HCT116 (cell line): ENCODE measurements at regions not wholly inside any gene's neighbourhood (a gene's known extent, or its start where the extent isn't known, plus 50 kb on each side); places are given as distances from the start of the nearest gene placed in this dataset.

ENCODE experiments used
- ATAC-seq: fragments of 200-7000 bp; cut with Tn5 transposase; 2 replicates; pipeline ENCODE4 v1.9.1; 2020; ENCODE audit warnings: mild to moderate bottlenecking, moderate library complexity
- BruUV-seq: library from RNA; stranded (reverse); fragments of 400-500 nt; replicated peaks from 2 replicates; lab custom pipeline; 2021; lab: Mats Ljungman, UMichigan
- CTCF ChIA-PET: fragments of 300-600 bp; sonication (Branson Sonifier 250); formaldehyde crosslinking; loops from one replicate; lab custom pipeline; 2021; ENCODE audit warnings: antibody characterized with exemption; lab: Charles Lee
- POLR2A ChIA-PET: fragments of 300-600, 350-600 bp; sonication (Branson Sonifier 250); formaldehyde crosslinking; loops from one replicate; lab custom pipeline; 2021; ENCODE audit warnings: antibody characterized with exemption; lab: Charles Lee
- RAD21 ChIA-PET, 2 experiments: fragments of 300-600 bp; sonication (Branson Sonifier 250); formaldehyde crosslinking; loops; one replicate each; lab custom pipeline; 2023; ENCODE audit warnings: low total read pairs in 2 of 2; ENCODE audit not compliant: uncharacterized antibody in 2 of 2, unreplicated experiment in 2 of 2, low non-redundant PET in 1 of 2; lab: Charles Lee
- DNase-seq: peaks from one replicate; pipeline ENCODE4 v3.0.0-alpha.2; 2010; ENCODE audit warnings: low read depth, low spot score
- H2AFZ ChIP-seq: fragments of 200-600 bp; shearing (Covaris generic), sonication (generic); 2 replicates; pipeline ENCODE4 v1.6.1; 2017; ENCODE audit warnings: low read depth, mixed run types, mixed read lengths, antibody characterized with exemption, low read length; ENCODE audit not compliant: poor library complexity, severe bottlenecking
- H3K27ac ChIP-seq: 2 replicates; pipeline ENCODE4 v1.5.1; 2012; ENCODE audit warnings: low read depth, low read length
- H3K27me3 ChIP-seq: fragments of 200-600 bp; sonication (generic); 2 replicates; pipeline ENCODE4 v1.6.1; 2016; ENCODE audit warnings: mixed run types, low read length, mixed read lengths; ENCODE audit not compliant: insufficient read depth
- H3K36me3 ChIP-seq, 2 experiments: fragments of 200-500 bp in 1 of 2; fragments of 200-600 bp in 1 of 2; sonication (Bioruptor generic) in 1 of 2; sonication (generic) in 1 of 2; 2 replicates each; pipeline versions ENCODE4 v1.5.1 to v1.6.1; 2014 to 2016; ENCODE audit warnings: low read length in 2 of 2, inconsistent platforms in 1 of 2, mixed read lengths in 1 of 2, mixed run types in 1 of 2; ENCODE audit not compliant: insufficient read depth in 2 of 2, control insufficient read depth in 1 of 2
- H3K4me1 ChIP-seq, 2 experiments: fragments of 200-600 bp in 1 of 2; sonication (generic) in 1 of 2; 2 replicates each; pipeline versions ENCODE4 v1.5.1 to v1.6.1; 2012 to 2017; ENCODE audit warnings: low read length in 2 of 2, inconsistent platforms in 1 of 2, mild to moderate bottlenecking in 1 of 2, mixed read lengths in 1 of 2, mixed run types in 1 of 2, moderate library complexity in 1 of 2; ENCODE audit not compliant: insufficient read depth in 2 of 2, control insufficient read depth in 1 of 2
- H3K4me2 ChIP-seq: fragments of 200-600 bp; sonication (generic); 2 replicates; pipeline ENCODE4 v1.6.1; 2017; ENCODE audit warnings: mixed run types, low read length, mixed read lengths
- H3K4me3 ChIP-seq, 2 experiments: fragments of 200-600 bp in 1 of 2; sonication (generic) in 1 of 2; replicated peaks in 1 of 2; 2 replicates each; pipeline ENCODE4 v1.5.1; 2011 to 2016; ENCODE audit warnings: low read length in 2 of 2, control low read depth in 1 of 2, low read depth in 1 of 2, mild to moderate bottlenecking in 1 of 2, mixed read lengths in 1 of 2, mixed run types in 1 of 2
- H3K79me2 ChIP-seq: fragments of 200-600 bp; sonication (generic); 2 replicates; pipeline ENCODE4 v1.6.1; 2017; ENCODE audit warnings: mild to moderate bottlenecking, mixed run types, low read length, moderate library complexity, mixed read lengths; ENCODE audit not compliant: insufficient read depth
- H3K9ac ChIP-seq: fragments of 200-600 bp; sonication (generic); 2 replicates; pipeline ENCODE4 v1.6.1; 2016; ENCODE audit warnings: low read length, mixed read lengths
- H3K9me2 ChIP-seq: fragments of 200-600 bp; sonication (generic), shearing (Covaris generic); 2 replicates; pipeline ENCODE4 v1.6.1; 2017; ENCODE audit warnings: mixed run types, mild to moderate bottlenecking, moderate library complexity; ENCODE audit not compliant: insufficient read depth
- H3K9me3 ChIP-seq, 2 experiments: fragments of 200-500 bp in 1 of 2; fragments of 200-600 bp in 1 of 2; sonication (Bioruptor generic) in 1 of 2; sonication (generic) in 1 of 2; 2 replicates each; pipeline ENCODE4 v1.6.1; 2014 to 2017; ENCODE audit warnings: low read length in 2 of 2, mixed read lengths in 2 of 2, inconsistent platforms in 1 of 2, low read depth in 1 of 2, mild to moderate bottlenecking in 1 of 2, mixed run types in 1 of 2, moderate library complexity in 1 of 2; ENCODE audit not compliant: control insufficient read depth in 1 of 2, insufficient read depth in 1 of 2
- H4K20me1 ChIP-seq: fragments of 200-600 bp; sonication (generic), shearing (Covaris generic); 2 replicates; pipeline ENCODE4 v1.6.1; 2017; ENCODE audit warnings: mixed run types, mild to moderate bottlenecking, moderate library complexity; ENCODE audit not compliant: insufficient read depth
- ELF1 ChIP-seq: IDR thresholded peaks from 2 replicates; pipeline ENCODE4 v1.6.1; 2012; ENCODE audit warnings: low read depth, borderline replicate concordance
- JUND ChIP-seq: IDR thresholded peaks from 2 replicates; pipeline ENCODE4 v1.6.1; 2012
- intact Hi-C: fragments of 100-400 bp; cut with micrococcal nuclease; formaldehyde crosslinking; loops from 2 replicates; pipeline ENCODE4 v1.10.0; 2022
- TF ChIP-seq, protein P1 (sequence below): IDR thresholded peaks from 2 replicates; pipeline ENCODE4 v1.6.1; 2012
- TF ChIP-seq, protein P2 (sequence below): IDR thresholded peaks from 2 replicates; pipeline ENCODE4 v1.6.1; 2012; ENCODE audit warnings: low read depth

DNA sequence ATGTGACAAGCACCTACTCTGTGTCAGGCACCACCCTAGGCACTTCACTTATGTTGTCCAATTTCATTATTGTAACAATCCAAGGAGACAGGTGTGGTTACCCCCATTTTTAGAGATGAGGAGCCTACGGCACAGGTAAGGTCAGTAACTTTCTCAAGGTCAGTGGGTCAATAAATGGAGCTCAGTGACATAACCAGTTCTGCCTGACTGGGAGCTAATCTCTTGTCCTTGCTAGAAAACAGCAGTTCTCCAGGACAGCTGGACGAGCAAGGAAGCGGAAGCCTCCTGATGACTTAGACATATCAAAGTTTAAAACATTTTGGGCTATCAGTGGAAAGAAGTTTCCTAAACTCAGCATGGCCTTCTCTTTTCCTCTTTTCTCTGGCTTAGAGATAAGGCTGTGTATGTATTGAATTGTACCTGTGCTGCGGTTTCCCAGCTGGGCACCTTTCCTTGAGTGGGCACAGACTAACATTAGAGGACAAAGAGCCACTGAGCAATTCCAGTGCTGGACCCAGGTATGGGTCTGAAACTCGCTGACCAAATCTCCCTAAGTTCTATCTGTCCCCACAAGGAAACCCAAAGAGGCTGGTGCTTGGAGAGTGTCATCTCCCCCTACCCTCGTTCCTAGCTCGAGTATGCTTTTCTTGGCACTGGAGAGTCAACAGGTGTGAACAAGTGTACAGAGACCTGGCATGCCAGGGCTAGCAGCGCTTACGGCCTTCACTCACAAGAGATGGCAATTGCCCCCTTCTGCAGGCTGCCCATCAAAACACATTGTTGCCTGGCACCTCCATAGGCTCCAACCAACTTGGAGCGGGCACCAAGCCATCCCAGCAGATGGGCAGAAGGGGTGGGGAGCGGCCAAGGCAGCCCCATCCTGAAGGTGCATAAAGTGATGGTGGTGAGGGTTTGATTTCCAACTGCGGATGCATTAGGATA is 456.1 kb upstream of the PROX1 start:
- ChIA-PET POLR2A (no interaction called here), RAD21 (no interaction called here), CTCF (no interaction called here)
- no peaks in the 10 kb centered on the region for H3K9me3 ChIP-seq
- H3K36me3 ChIP-seq = no peaks in the 10 kb centered on the region
- DNase-seq (no peak), ATAC-seq (no peak)
- no peak overlapping the region for H3K27ac ChIP-seq
- no peak overlapping the region for H2AFZ ChIP-seq
- H4K20me1 ChIP-seq = no peaks in the 10 kb centered on the region
- no peaks in the 10 kb centered on the region for H3K79me2 ChIP-seq
- TF ChIP-seq, protein P1, sequence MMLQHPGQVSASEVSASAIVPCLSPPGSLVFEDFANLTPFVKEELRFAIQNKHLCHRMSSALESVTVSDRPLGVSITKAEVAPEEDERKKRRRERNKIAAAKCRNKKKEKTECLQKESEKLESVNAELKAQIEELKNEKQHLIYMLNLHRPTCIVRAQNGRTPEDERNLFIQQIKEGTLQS = no peak
- no peak for TF ChIP-seq ELF1
- TF ChIP-seq JUND = no peak
- TF ChIP-seq, protein P2, sequence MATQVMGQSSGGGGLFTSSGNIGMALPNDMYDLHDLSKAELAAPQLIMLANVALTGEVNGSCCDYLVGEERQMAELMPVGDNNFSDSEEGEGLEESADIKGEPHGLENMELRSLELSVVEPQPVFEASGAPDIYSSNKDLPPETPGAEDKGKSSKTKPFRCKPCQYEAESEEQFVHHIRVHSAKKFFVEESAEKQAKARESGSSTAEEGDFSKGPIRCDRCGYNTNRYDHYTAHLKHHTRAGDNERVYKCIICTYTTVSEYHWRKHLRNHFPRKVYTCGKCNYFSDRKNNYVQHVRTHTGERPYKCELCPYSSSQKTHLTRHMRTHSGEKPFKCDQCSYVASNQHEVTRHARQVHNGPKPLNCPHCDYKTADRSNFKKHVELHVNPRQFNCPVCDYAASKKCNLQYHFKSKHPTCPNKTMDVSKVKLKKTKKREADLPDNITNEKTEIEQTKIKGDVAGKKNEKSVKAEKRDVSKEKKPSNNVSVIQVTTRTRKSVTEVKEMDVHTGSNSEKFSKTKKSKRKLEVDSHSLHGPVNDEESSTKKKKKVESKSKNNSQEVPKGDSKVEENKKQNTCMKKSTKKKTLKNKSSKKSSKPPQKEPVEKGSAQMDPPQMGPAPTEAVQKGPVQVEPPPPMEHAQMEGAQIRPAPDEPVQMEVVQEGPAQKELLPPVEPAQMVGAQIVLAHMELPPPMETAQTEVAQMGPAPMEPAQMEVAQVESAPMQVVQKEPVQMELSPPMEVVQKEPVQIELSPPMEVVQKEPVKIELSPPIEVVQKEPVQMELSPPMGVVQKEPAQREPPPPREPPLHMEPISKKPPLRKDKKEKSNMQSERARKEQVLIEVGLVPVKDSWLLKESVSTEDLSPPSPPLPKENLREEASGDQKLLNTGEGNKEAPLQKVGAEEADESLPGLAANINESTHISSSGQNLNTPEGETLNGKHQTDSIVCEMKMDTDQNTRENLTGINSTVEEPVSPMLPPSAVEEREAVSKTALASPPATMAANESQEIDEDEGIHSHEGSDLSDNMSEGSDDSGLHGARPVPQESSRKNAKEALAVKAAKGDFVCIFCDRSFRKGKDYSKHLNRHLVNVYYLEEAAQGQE = no peak
- H3K9ac ChIP-seq = no peak overlapping the region
- no peaks in the 10 kb centered on the region for H3K4me1 ChIP-seq
- no TSS peak for BruUV-seq
- H3K4me3 ChIP-seq = no peak overlapping the region
- intact Hi-C loops = no loop called here
- H3K4me2 ChIP-seq = no peak overlapping the region
- H3K9me2 ChIP-seq = no peaks in the 10 kb centered on the region
- H3K27me3 ChIP-seq = peaks cover 4% of the 10 kb centered on the region
